K562 (cell line): ENCODE measurements at regions not wholly inside any gene's neighbourhood (a gene's known extent, or its start where the extent isn't known, plus 50 kb on each side); places are given as distances from the start of the nearest gene placed in this dataset.

Experiments used
- ATAC-seq: fragments of 200-7000 bp; cut with Tn5 transposase; 3 replicates; pipeline ENCODE4 v1.9.1; 2020; ENCODE audit warnings: moderate library complexity
- BruUV-seq: library from RNA; stranded (reverse); fragments of 400-500 nt; replicated peaks from 2 replicates; lab custom pipeline; 2021; lab: Mats Ljungman, UMichigan
- CTCF ChIA-PET: fragments of 300-600 bp; formaldehyde crosslinking; extraction: SDS; loops from one replicate; lab custom pipeline; 2021; ENCODE audit warnings: low intra/inter-chr PET ratio; lab: Yijun Ruan, JAX
- POLR2A ChIA-PET: fragments of 300-600, 350-650 bp; sonication (Branson Sonifier 250); formaldehyde crosslinking; extraction: SDS; loops from one replicate; lab custom pipeline; 2021; ENCODE audit warnings: antibody characterized with exemption, inconsistent platforms; lab: Yijun Ruan, JAX
- DNase-seq, 4 experiments: peaks; one replicate each; pipeline versions ENCODE4 v3.0.0 to v3.0.0-alpha.2; 2011 to 2018; ENCODE audit warnings: low spot score in 3 of 4, mixed read lengths in 3 of 4; ENCODE audit errors: extremely low read depth in 1 of 4
- FAIRE-seq: peaks from 2 replicates; lab custom pipeline; 2011; peaks lifted over from hg19 to GRCh38; lab: Jason Lieb, UNC
- H2AFZ ChIP-seq: 2 replicates; pipeline ENCODE4 v1.6.0; 2011; ENCODE audit warnings: low read depth, low read length, control low read depth, inconsistent platforms
- H3K27ac ChIP-seq: fragments of 200-600 bp; 3 replicates; pipeline ENCODE4 v1.8.0; 2011; ENCODE audit warnings: low read depth, mild to moderate bottlenecking, control low read depth, inconsistent platforms, low read length, moderate library complexity, mixed read lengths; ENCODE audit errors: extremely low read depth
- H3K27me3 ChIP-seq, 2 experiments: fragments of 300-600 bp in 1 of 2; 2 replicates in 1 of 2; 3 replicates in 1 of 2; pipeline versions ENCODE4 v1.6.0 to v1.8.0; 2011; ENCODE audit warnings: inconsistent platforms in 2 of 2, low read length in 2 of 2, mild to moderate bottlenecking in 1 of 2, mixed read lengths in 1 of 2, moderate library complexity in 1 of 2; ENCODE audit not compliant: control insufficient read depth in 2 of 2, insufficient read depth in 2 of 2
- H3K36me3 ChIP-seq: fragments of 300-600 bp; 3 replicates; pipeline ENCODE4 v1.8.0; 2011; ENCODE audit warnings: mild to moderate bottlenecking, low read length, inconsistent platforms; ENCODE audit not compliant: control insufficient read depth, insufficient read depth
- H3K4me1 ChIP-seq, 2 experiments: fragments of 200-600 bp in 1 of 2; replicated peaks in 1 of 2; 2 replicates in 1 of 2; 3 replicates in 1 of 2; pipeline versions ENCODE4 v1.5.1 to v1.8.0; 2011; ENCODE audit warnings: inconsistent platforms in 2 of 2, low read length in 2 of 2, mild to moderate bottlenecking in 1 of 2, mixed read lengths in 1 of 2, moderate library complexity in 1 of 2; ENCODE audit not compliant: control insufficient read depth in 2 of 2, insufficient read depth in 2 of 2
- H3K4me2 ChIP-seq: 2 replicates; pipeline ENCODE4 v1.6.1; 2011; ENCODE audit warnings: low read length, control low read depth, inconsistent platforms, mixed read lengths; ENCODE audit not compliant: insufficient read depth
- H3K4me3 ChIP-seq: fragments of 200-600 bp; sonication (generic), shearing (Covaris generic); 2 replicates; pipeline ENCODE4 v1.5.1; 2016; ENCODE audit warnings: control low read depth, inconsistent platforms
- H3K79me2 ChIP-seq: fragments of 200-600 bp; 3 replicates; pipeline ENCODE4 v1.8.0; 2011; ENCODE audit warnings: low read length, inconsistent platforms; ENCODE audit not compliant: control insufficient read depth, insufficient read depth
- H3K9ac ChIP-seq, 2 experiments: 2 replicates each; pipeline versions ENCODE4 v1.6.0 to v1.6.1; 2011; ENCODE audit warnings: low read depth in 2 of 2, low read length in 2 of 2, control low read depth in 1 of 2, inconsistent platforms in 1 of 2, mild to moderate bottlenecking in 1 of 2, mixed read lengths in 1 of 2; ENCODE audit not compliant: insufficient read depth in 1 of 2
- H3K9me1 ChIP-seq: one replicate; pipeline ENCODE4 v1.6.0; 2011; ENCODE audit warnings: inconsistent platforms, mild to moderate bottlenecking, low read length, moderate library complexity; ENCODE audit not compliant: control insufficient read depth, insufficient read depth
- H3K9me3 ChIP-seq: replicated peaks from 2 replicates; pipeline ENCODE4 v1.5.1; 2011; ENCODE audit warnings: low read depth, low read length, inconsistent platforms; ENCODE audit not compliant: control insufficient read depth, insufficient read depth
- H4K20me1 ChIP-seq: replicated peaks from 2 replicates; pipeline ENCODE4 v1.6.1; 2011; ENCODE audit warnings: low read length, inconsistent platforms, mixed read lengths; ENCODE audit not compliant: control insufficient read depth, insufficient read depth
- ARID4B ChIP-seq: sonication (generic); formaldehyde crosslinking; IDR thresholded peaks from 2 replicates; pipeline ENCODE4 v1.8.0; 2022; ENCODE audit warnings: mild to moderate bottlenecking, missing genetic modification reagents
- NFXL1 ChIP-seq: fragments of 450-650 bp; formaldehyde crosslinking; IDR thresholded peaks from 2 replicates; pipeline ENCODE4 v1.4.0; 2021; ENCODE audit warnings: mild to moderate bottlenecking
- NFYB ChIP-seq: IDR thresholded peaks from 2 replicates; pipeline ENCODE4 v1.6.1; 2011; ENCODE audit warnings: mild to moderate bottlenecking, moderate library complexity; ENCODE audit not compliant: insufficient read length; ENCODE audit errors: extremely low read depth
- SP1 ChIP-seq: sonication (generic); formaldehyde crosslinking; IDR thresholded peaks from 2 replicates; pipeline ENCODE4 v1.8.1; 2022; ENCODE audit warnings: mild to moderate bottlenecking, missing genetic modification reagents
- TBP ChIP-seq: optimal IDR thresholded peaks from 2 replicates; pipeline ENCODE3; 2011; ENCODE audit warnings: low read depth, low read length, improper control_type of control experiment
- TEAD2 ChIP-seq: fragments of 450-650 bp; IDR thresholded peaks from 2 replicates; pipeline ENCODE4 v1.6.1; 2016; ENCODE audit warnings: missing genetic modification characterization, control low read depth, missing compliant biosample characterization
- ZBTB5 ChIP-seq: fragments of 450-650 bp; IDR thresholded peaks from 2 replicates; pipeline ENCODE4 v1.6.1; 2017; ENCODE audit warnings: antibody characterized with exemption
- ZEB2 ChIP-seq: fragments of 450-650 bp; IDR thresholded peaks from 2 replicates; pipeline ENCODE4 v1.6.1; 2016
- ZNF695 ChIP-seq: fragments of 450-650 bp; formaldehyde crosslinking; IDR thresholded peaks from 2 replicates; pipeline ENCODE4 v1.4.0; 2020; ENCODE audit warnings: mild to moderate bottlenecking, moderate library complexity
- ZNF780A ChIP-seq: fragments of 250-450 bp; sonication (Bioruptor Pico); IDR thresholded peaks from 2 replicates; pipeline ENCODE4 v1.5.0; 2021; ENCODE audit warnings: mild to moderate bottlenecking
- WGBS: fragments of 100-300 bp; shearing (Covaris generic); methylation state at CpG from one replicate; pipeline ENCODE4 v1.1.6; 2016; ENCODE audit warnings: low coverage, mixed read lengths; ENCODE audit not compliant: insufficient coverage; ENCODE audit errors: missing lambda C conversion rate; 5-methylcytosine and 5-hydroxymethylcytosine counted together
- in situ Hi-C: fragments of 300-500 bp; cut with MboI; formaldehyde crosslinking; loops from 4 replicates; pipeline ENCODE4 v1.15.0; 2018; ENCODE audit warnings: inconsistent platforms, mixed read lengths
- intact Hi-C: fragments of 100-400 bp; cut with micrococcal nuclease; formaldehyde crosslinking; loops from 2 replicates; pipeline ENCODE4 v1.14.2; 2022

GRCh38 chr10:20406281-20407104 lies 490.6 kb downstream of the NEBL start:
- no peaks in the 10 kb centered on the region for H3K9me3 ChIP-seq
- ATAC-seq: no peak
- no peaks in the 10 kb centered on the region for H3K36me3 ChIP-seq
- no peak overlapping the region for H2AFZ ChIP-seq
- no TSS peak for BruUV-seq
- POLR2A ChIA-PET: no interaction called here
- no peak for FAIRE-seq
- CTCF ChIA-PET: no interaction called here
- H3K4me3 ChIP-seq: no peak overlapping the region
- no peaks in the 10 kb centered on the region for H3K9me1 ChIP-seq
- H4K20me1 ChIP-seq: no peaks in the 10 kb centered on the region
- H3K79me2 ChIP-seq: no peaks in the 10 kb centered on the region
- in situ Hi-C loops (no loop called here), intact Hi-C loops (no loop called here)
- no peaks in the 10 kb centered on the region for H3K27me3 ChIP-seq
- no peak overlapping the region for H3K9ac ChIP-seq
- 0% methylated on average over 6 of the region's 6 CpGs for WGBS
- no peak overlapping the region for H3K27ac ChIP-seq
- no peak for DNase-seq
- H3K4me1 ChIP-seq: no peaks in the 10 kb centered on the region
- H3K4me2 ChIP-seq: no peak overlapping the region
- TF ChIP-seq SP1 (CRISPR knock-in tag): no peak
- TF ChIP-seq NFXL1 (CRISPR knock-in tag): no peak
- no peak for TF ChIP-seq TEAD2 (tag)
- no peak for TF ChIP-seq ZBTB5
- TF ChIP-seq ZNF780A (CRISPR knock-in tag): no peak
- no peak for TF ChIP-seq NFYB
- TF ChIP-seq TBP: no peak
- TF ChIP-seq ARID4B (CRISPR knock-in tag): no peak
- no peak for TF ChIP-seq ZNF695 (CRISPR knock-in tag)
- TF ChIP-seq ZEB2: no peak
